Tibial nerve (tissue), 4 donors: ENCODE measurements at regions not wholly inside any gene's neighbourhood (a gene's known extent, or its start where the extent isn't known, plus 50 kb on each side); places are given as distances from the start of the nearest gene placed in this dataset. TPM values are rescaled to one million over a fixed set of nuclear protein-coding genes. Genes with fewer than 3 reads are reported as not detected.
"Not testable (repeated sequence)": the region's sequence is repeated elsewhere in the genome, so short reads cannot be mapped to it uniquely, and the experiment has no call there.

Source experiments
- DNase-seq, 2 donors: peaks; one replicate each; pipeline ENCODE4 v3.0.0-alpha.2; 2019; ENCODE audit warnings: low spot score in 2 of 2
- H3K27ac ChIP-seq, 4 donors: fragments of 200-600 bp; sonication (generic) in 3 of 4; one replicate each; pipeline ENCODE4 v1.5.1; 2017 to 2019; ENCODE audit warnings: mild to moderate bottlenecking in 1 of 4
- H3K27me3 ChIP-seq, 2 donors: fragments of 200-600 bp; sonication (generic) in 1 of 2; one replicate each; pipeline versions ENCODE4 v1.5.1 to v1.6.0; 2017 to 2019
- H3K36me3 ChIP-seq, 3 donors: fragments of 200-600 bp; sonication (generic); one replicate each; pipeline ENCODE4 v1.5.1; 2018 to 2019
- H3K4me1 ChIP-seq, 4 donors: fragments of 200-600 bp; sonication (generic) in 3 of 4; one replicate each; pipeline ENCODE4 v1.5.1; 2017 to 2019
- H3K4me3 ChIP-seq, 4 donors: fragments of 200-600 bp; sonication (generic) in 3 of 4; one replicate each; pipeline ENCODE4 v1.5.1; 2017 to 2019; ENCODE audit warnings: mild to moderate bottlenecking in 1 of 4, moderate library complexity in 1 of 4
- H3K9me3 ChIP-seq, 4 donors: fragments of 200-600 bp; sonication (generic) in 3 of 4; one replicate each; pipeline ENCODE4 v1.5.1; 2017 to 2019
- CTCF ChIP-seq, 5 experiments: fragments of 200-600 bp in 3 of 5; fragments of 450-650 bp in 2 of 5; sonication (generic) in 3 of 5; IDR thresholded peaks; one replicate each; pipeline ENCODE4 v1.5.1; 2016 to 2019; ENCODE audit warnings: antibody characterized with exemption in 5 of 5, mild to moderate bottlenecking in 3 of 5, moderate library complexity in 2 of 5
- EP300 ChIP-seq, 2 donors: sonication (generic); formaldehyde crosslinking; IDR thresholded peaks; one replicate each; pipeline ENCODE4 v1.6.1; 2017; ENCODE audit warnings: antibody characterized with exemption in 2 of 2, mild to moderate bottlenecking in 1 of 2
- POLR2A ChIP-seq, 2 donors: fragments of 450-650 bp; IDR thresholded peaks; one replicate each; pipeline ENCODE4 v1.6.1; 2017; ENCODE audit warnings: antibody characterized with exemption in 2 of 2, mild to moderate bottlenecking in 2 of 2, moderate library complexity in 2 of 2
- WGBS, 2 donors: methylation state at CpG; one replicate each; pipeline ENCODE4 v1.1.5; 2018; 5-methylcytosine and 5-hydroxymethylcytosine counted together
- small RNA-seq: library from RNA; depleted of rRNA; stranded (forward); fragments of <200 nt; gene quantifications from one replicate; pipeline ENCODE3, GENCODE V24; 2016

- H3K27ac ChIP-seq: no peak overlapping the region
- DNase-seq: no peak
- no peaks in the 10 kb centered on the region for H3K9me3 ChIP-seq
- H3K36me3 ChIP-seq: no peaks in the 10 kb centered on the region
- H3K27me3 ChIP-seq: no peaks in the 10 kb centered on the region
- H3K4me1 ChIP-seq: no peaks in the 10 kb centered on the region
- WGBS, 2 donors: 72 to 92% methylated on average over 2 of the region's 2 CpGs
- TF ChIP-seq EP300 (IDR thresholded peaks at IDR 0.05) (no peak), POLR2A (IDR thresholded peaks at IDR 0.05) (no peak), CTCF (IDR thresholded peaks at IDR 0.05) (no peak)
- no peak overlapping the region for H3K4me3 ChIP-seq
Observed at GRCh38 chr20:47843886-47844567, 58.7 kb upstream of the SULF2 start.

- not testable (repeated sequence) for H3K36me3 ChIP-seq, H3K4me3 ChIP-seq, H3K27ac ChIP-seq, H3K9me3 ChIP-seq, DNase-seq, H3K4me1 ChIP-seq, H3K27me3 ChIP-seq
- 74% methylated on average over 11 of the region's 11 CpGs for WGBS, 2 donors
Observed at GRCh38 chr20:47842950-47843349, 57.7 kb upstream of the SULF2 start.

- 87 to 89% methylated on average over 12 of the region's 12 CpGs for WGBS, 2 donors
- not testable (repeated sequence) for H3K4me1 ChIP-seq
Observed at GRCh38 chr20:47842004-47842403, 56.7 kb upstream of the SULF2 start.

GRCh38 chr20:47836256-47836817 is 51.1 kb upstream of the SULF2 start:
- not testable (repeated sequence) for H3K27ac ChIP-seq, H3K4me1 ChIP-seq, H3K9me3 ChIP-seq, H3K27me3 ChIP-seq, H3K36me3 ChIP-seq, H3K4me3 ChIP-seq, DNase-seq
- 83 to 87% methylated on average over 1 to 11 of the region's 11 CpGs for WGBS, 2 donors

More at GRCh38 chr20:47842004-47842403, 56.7 kb upstream of the SULF2 start:
- H3K36me3 ChIP-seq, H3K9me3 ChIP-seq, H3K27me3 ChIP-seq, DNase-seq, H3K27ac ChIP-seq, H3K4me3 ChIP-seq: not testable (repeated sequence)

Small RNAs in the stretch of these regions (small RNA-seq; reads per million reads assigned to genes)
- 0.28 reads per million for gene RNA5SP486
- not detected for gene RNU7-144P
- not detected for gene RNU7-92P
